Calu3 (cell line): ENCODE measurements at regions not wholly inside any gene's neighbourhood (a gene's known extent, or its start where the extent isn't known, plus 50 kb on each side); places are given as distances from the start of the nearest gene placed in this dataset.

ENCODE experiments used
- BruUV-seq: library from RNA; stranded (reverse); fragments of 400-500 nt; replicated peaks from 2 replicates; lab custom pipeline; 2021; lab: Mats Ljungman, UMichigan
- CTCF ChIA-PET: fragments of 300-600 bp; sonication (Branson Sonifier 250); formaldehyde crosslinking; loops from one replicate; lab custom pipeline; 2022; ENCODE audit warnings: antibody characterized with exemption; lab: Charles Lee
- DNase-seq: peaks from one replicate; pipeline ENCODE4 v3.0.0; 2022
- H3K27ac Mint-ChIP-seq: one replicate; pipeline ENCODE4 v1.8.0; 2022; ENCODE audit warnings: mixed read lengths; ENCODE audit not compliant: unreplicated experiment
- H3K27me3 Mint-ChIP-seq: one replicate; pipeline ENCODE4 v1.8.0; 2022; ENCODE audit warnings: mixed read lengths; ENCODE audit not compliant: unreplicated experiment
- H3K36me3 Mint-ChIP-seq: one replicate; pipeline ENCODE4 v1.8.0; 2022; ENCODE audit warnings: mild to moderate bottlenecking, moderate library complexity, mixed read lengths; ENCODE audit not compliant: insufficient read depth, unreplicated experiment
- H3K4me1 Mint-ChIP-seq: one replicate; pipeline ENCODE4 v1.8.0; 2022; ENCODE audit warnings: mild to moderate bottlenecking, low read depth, mixed read lengths; ENCODE audit not compliant: unreplicated experiment
- H3K4me3 Mint-ChIP-seq: one replicate; pipeline ENCODE4 v1.8.0; 2022; ENCODE audit warnings: mild to moderate bottlenecking, low read depth, moderate library complexity, mixed read lengths; ENCODE audit not compliant: unreplicated experiment
- H3K9me3 Mint-ChIP-seq: one replicate; pipeline ENCODE4 v1.8.0; 2022; ENCODE audit warnings: low read depth, mixed read lengths; ENCODE audit not compliant: unreplicated experiment
- CTCF ChIP-seq: fragments of 200-600 bp; IDR thresholded peaks from one replicate; pipeline ENCODE4 v1.8.0; 2022; ENCODE audit warnings: antibody characterized with exemption; ENCODE audit not compliant: unreplicated experiment
- intact Hi-C: fragments of 100-400 bp; cut with micrococcal nuclease; formaldehyde crosslinking; loops from one replicate; pipeline ENCODE4 v1.10.0; 2022; ENCODE audit not compliant: unreplicated experiment

- BruUV-seq = no TSS peak
- Mint-ChIP-seq H3K4me3 (peak overlapping the region; percentile 27), H3K27me3 (no peaks in the 10 kb centered on the region), H3K9me3 (peaks cover 10% of the 10 kb centered on the region), H3K27ac (no peak overlapping the region), H3K36me3 (no peaks in the 10 kb centered on the region), H3K4me1 (no peaks in the 10 kb centered on the region)
- no peak for DNase-seq
- CTCF ChIA-PET = no interaction called here
- TF ChIP-seq CTCF = no peak
- intact Hi-C loops = no loop called here
Observed at GRCh38 chr5:165757791-165758190, 2252.4 kb downstream of the MAT2B start.

- H3K4me3 Mint-ChIP-seq = no peak overlapping the region
- no TSS peak for BruUV-seq
- peaks cover 5% of the 10 kb centered on the region for H3K9me3 Mint-ChIP-seq
- DNase-seq = no peak
- H3K27me3 Mint-ChIP-seq = no peaks in the 10 kb centered on the region
- no peaks in the 10 kb centered on the region for H3K4me1 Mint-ChIP-seq
- CTCF ChIA-PET = no interaction called here
- no peaks in the 10 kb centered on the region for H3K36me3 Mint-ChIP-seq
- no peak overlapping the region for H3K27ac Mint-ChIP-seq
- TF ChIP-seq CTCF = no peak
- intact Hi-C loops = no loop called here
Observed at GRCh38 chr5:165775111-165775510, 2269.7 kb downstream of the MAT2B start.

- Mint-ChIP-seq H3K4me3 (no peak overlapping the region), H3K27ac (no peak overlapping the region), H3K36me3 (no peaks in the 10 kb centered on the region), H3K4me1 (no peaks in the 10 kb centered on the region), H3K9me3 (peaks cover 10% of the 10 kb centered on the region), H3K27me3 (no peaks in the 10 kb centered on the region)
- BruUV-seq = no TSS peak
- CTCF ChIA-PET = interaction anchor here (0.6 kb wide), 1 partner anchor 909 kb away, joined by 3 read pairs; no protein-coding TSS in a partner anchor
- intact Hi-C loops = no loop called here
- no peak for TF ChIP-seq CTCF
- no peak for DNase-seq
Observed at GRCh38 chr5:165779505-165779904, 2274.1 kb downstream of the MAT2B start.

- no TSS peak for BruUV-seq
- no peak for DNase-seq
- CTCF ChIA-PET = no interaction called here
- Mint-ChIP-seq H3K27me3 (no peaks in the 10 kb centered on the region), H3K9me3 (peaks cover 7% of the 10 kb centered on the region), H3K27ac (no peak overlapping the region), H3K4me3 (no peak overlapping the region), H3K36me3 (no peaks in the 10 kb centered on the region), H3K4me1 (no peaks in the 10 kb centered on the region)
- TF ChIP-seq CTCF = no peak
- intact Hi-C loops = no loop called here
Observed at GRCh38 chr5:165780901-165781300, 2275.5 kb downstream of the MAT2B start.
